ENCODE measurements at regions not wholly inside any gene's neighbourhood (a gene's known extent, or its start where the extent isn't known, plus 50 kb on each side); places are given as distances from the start of the nearest gene placed in this dataset.

DNA sequence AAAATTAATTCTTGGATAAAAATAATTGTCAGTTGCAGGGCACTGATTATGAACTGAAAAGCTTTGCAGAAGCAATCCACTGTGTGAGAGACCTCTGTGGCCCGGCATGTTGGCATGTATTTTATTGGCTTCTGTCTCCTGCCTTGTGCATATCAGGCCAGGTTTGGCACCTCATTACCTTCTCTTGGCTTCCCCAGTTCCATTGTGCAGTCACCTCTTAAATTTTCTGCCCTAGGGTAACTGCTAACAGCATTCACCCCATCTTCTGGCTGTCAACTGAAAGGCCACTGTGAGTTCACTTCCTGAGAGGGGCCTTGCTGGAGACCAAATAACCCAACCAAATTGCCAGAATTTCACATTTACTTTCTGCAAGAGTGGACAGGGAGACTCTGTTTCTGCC, 92.7 kb upstream of the RARB start:
- Histone ChIP-seq H3K4me1 (ENCODE audit: insufficient read depth, low read length) (no peaks in the 10 kb centered on the region), H3K9me3 (ENCODE audit: insufficient read depth, low read depth, low read length) (no peaks in the 10 kb centered on the region), H3K27me3 (ENCODE audit: insufficient read depth, low read length) (no peaks in the 10 kb centered on the region), H3K9ac (ENCODE audit: low read depth, low read length) (no peak overlapping the region), H3K27ac (ENCODE audit: low read length) (no peak overlapping the region), H3K36me3 (ENCODE audit: insufficient read depth, low read depth, low read length) (no peaks in the 10 kb centered on the region), H3K4me3 (ENCODE audit: low read length) (no peak overlapping the region)

DNA sequence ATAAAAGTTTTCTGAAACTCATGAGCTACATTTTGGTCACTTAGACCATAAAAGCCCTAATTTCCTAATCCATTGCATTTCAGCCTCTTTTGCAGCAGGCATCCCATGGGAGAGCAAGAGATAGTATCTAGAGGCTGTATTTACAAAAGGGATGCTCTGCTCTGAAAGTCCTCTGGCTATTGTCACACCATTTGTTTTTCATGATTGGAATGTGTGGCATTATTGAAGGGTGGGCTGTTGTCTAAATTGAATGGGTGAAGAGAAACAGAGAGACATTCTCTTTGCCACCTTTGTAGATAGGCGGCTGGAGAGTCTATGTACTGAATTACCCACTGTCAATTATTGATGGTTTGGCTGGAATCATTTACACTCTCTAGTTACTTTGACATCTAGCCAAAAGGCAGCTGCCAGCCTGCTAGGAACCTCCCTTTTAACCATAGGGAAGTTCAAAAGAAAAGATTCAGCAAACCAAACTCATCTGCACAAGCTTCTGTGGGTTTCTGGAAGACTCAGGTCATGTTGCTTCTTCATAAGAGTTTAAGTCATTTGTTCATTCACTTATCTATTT, 89.8 kb upstream of the RARB start:
- no peaks in the 10 kb centered on the region for H3K4me1 ChIP-seq (ENCODE audit: insufficient read depth, low read length)
- H3K36me3 ChIP-seq (ENCODE audit: insufficient read depth, low read depth, low read length) = no peaks in the 10 kb centered on the region
- no peak overlapping the region for H3K4me3 ChIP-seq (ENCODE audit: low read length)
- H3K9ac ChIP-seq (ENCODE audit: low read depth, low read length) = no peak overlapping the region
- H3K9me3 ChIP-seq (ENCODE audit: insufficient read depth, low read depth, low read length) = no peaks in the 10 kb centered on the region
- no peaks in the 10 kb centered on the region for H3K27me3 ChIP-seq (ENCODE audit: insufficient read depth, low read length)
- H3K27ac ChIP-seq (ENCODE audit: low read length) = no peak overlapping the region

DNA sequence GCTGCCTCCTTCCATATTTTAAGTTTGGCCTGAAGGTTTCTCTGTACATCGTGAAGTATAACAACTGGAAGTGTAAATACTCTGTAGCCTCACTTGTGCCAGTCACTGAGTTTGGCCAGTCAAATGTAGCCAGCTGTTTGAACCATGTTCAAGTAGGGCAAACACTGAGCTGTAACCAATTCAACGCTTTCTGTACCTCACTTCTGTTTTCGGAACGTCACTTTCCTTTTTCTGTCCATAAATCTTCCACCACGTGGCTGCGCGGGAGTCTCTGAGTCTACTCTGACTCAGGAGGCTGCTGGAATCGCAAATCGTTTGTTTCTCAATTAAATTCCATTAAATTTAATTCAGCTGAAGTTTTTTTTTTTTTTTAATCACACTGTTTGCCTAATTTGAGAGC, 88.8 kb upstream of the RARB start:
- H3K27ac ChIP-seq (ENCODE audit: low read length) = no peak overlapping the region

GRCh38 chr3:25344670-25345069, 83.4 kb upstream of the RARB start:
- Histone ChIP-seq H3K27me3 (ENCODE audit: insufficient read depth, low read length) (no peaks in the 10 kb centered on the region), H3K4me1 (ENCODE audit: insufficient read depth, low read length) (no peaks in the 10 kb centered on the region), H3K36me3 (ENCODE audit: insufficient read depth, low read depth, low read length) (no peaks in the 10 kb centered on the region), H3K9ac (ENCODE audit: low read depth, low read length) (no peak overlapping the region), H3K9me3 (ENCODE audit: insufficient read depth, low read depth, low read length) (no peaks in the 10 kb centered on the region), H3K4me3 (ENCODE audit: low read length) (no peak overlapping the region), H3K27ac (ENCODE audit: low read length) (no peak overlapping the region)

More for the DNA sequence above, 88.8 kb upstream of the RARB start:
- Histone ChIP-seq H3K9ac (ENCODE audit: low read depth, low read length) (no peak overlapping the region), H3K27me3 (ENCODE audit: insufficient read depth, low read length) (no peaks in the 10 kb centered on the region), H3K4me1 (ENCODE audit: insufficient read depth, low read length) (no peaks in the 10 kb centered on the region), H3K36me3 (ENCODE audit: insufficient read depth, low read depth, low read length) (no peaks in the 10 kb centered on the region), H3K4me3 (ENCODE audit: low read length) (no peak overlapping the region), H3K9me3 (ENCODE audit: insufficient read depth, low read depth, low read length) (no peaks in the 10 kb centered on the region)

GRCh38 chr3:25349095-25349494, 79.0 kb upstream of the RARB start:
- no peak overlapping the region for H3K27ac ChIP-seq (ENCODE audit: low read length)
- no peaks in the 10 kb centered on the region for H3K9me3 ChIP-seq (ENCODE audit: insufficient read depth, low read depth, low read length)
- H3K27me3 ChIP-seq (ENCODE audit: insufficient read depth, low read length) = no peaks in the 10 kb centered on the region
- no peaks in the 10 kb centered on the region for H3K4me1 ChIP-seq (ENCODE audit: insufficient read depth, low read length)
- no peaks in the 10 kb centered on the region for H3K36me3 ChIP-seq (ENCODE audit: insufficient read depth, low read depth, low read length)
- H3K4me3 ChIP-seq (ENCODE audit: low read length) = no peak overlapping the region
- no peak overlapping the region for H3K9ac ChIP-seq (ENCODE audit: low read depth, low read length)

DNA sequence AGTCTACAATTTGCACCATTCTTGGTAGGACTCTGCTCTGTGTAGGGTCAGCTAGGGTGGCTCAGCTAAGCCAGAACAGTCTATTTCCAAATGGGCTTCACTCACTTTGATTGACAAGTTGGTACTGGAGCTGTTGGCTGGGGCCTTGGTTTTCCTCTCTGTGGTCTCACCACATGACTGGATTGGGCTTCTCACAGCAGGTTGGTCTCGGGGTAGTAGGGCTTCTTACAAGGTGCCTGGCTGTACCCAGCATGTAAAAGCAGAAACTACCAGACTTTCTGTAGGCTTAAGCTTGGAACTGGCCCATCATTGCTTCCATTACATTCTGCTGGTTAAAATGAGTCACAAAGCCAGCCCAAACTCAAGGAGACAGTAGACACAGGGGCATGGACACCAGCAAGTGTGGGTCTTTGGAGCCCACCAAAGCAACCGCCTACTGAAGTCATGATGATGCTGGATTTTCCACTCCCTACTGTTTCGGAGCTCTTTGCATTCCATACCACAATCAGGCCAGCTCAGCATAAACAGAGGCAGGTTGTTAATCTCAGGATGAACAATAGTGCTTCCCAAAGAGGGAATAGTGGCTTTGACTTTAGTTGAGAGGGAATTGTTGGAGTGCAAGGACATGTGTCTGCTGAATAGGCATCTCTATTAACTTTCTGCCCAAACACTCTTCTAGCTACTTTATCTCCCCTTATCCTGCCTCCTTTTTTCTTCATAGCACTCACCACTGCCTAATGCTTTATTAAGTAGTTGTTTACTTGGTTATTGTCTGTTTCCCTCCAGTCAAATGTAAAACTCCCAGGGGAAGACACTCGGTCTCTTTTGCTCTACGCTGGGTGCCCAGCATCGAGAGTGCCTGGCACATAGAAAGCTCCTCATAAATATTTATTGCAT, 78.0 kb upstream of the RARB start:
- no peak overlapping the region for H3K4me3 ChIP-seq (ENCODE audit: low read length)
- no peaks in the 10 kb centered on the region for H3K4me1 ChIP-seq (ENCODE audit: insufficient read depth, low read length)
- H3K27me3 ChIP-seq (ENCODE audit: insufficient read depth, low read length) = no peaks in the 10 kb centered on the region
- no peak overlapping the region for H3K27ac ChIP-seq (ENCODE audit: low read length)
- no peaks in the 10 kb centered on the region for H3K36me3 ChIP-seq (ENCODE audit: insufficient read depth, low read depth, low read length)
- no peak overlapping the region for H3K9ac ChIP-seq (ENCODE audit: low read depth, low read length)
- no peaks in the 10 kb centered on the region for H3K9me3 ChIP-seq (ENCODE audit: insufficient read depth, low read depth, low read length)

- H3K9ac ChIP-seq (ENCODE audit: low read depth, low read length) = no peak overlapping the region
- H3K4me3 ChIP-seq (ENCODE audit: low read length) = no peak overlapping the region
- H3K4me1 ChIP-seq (ENCODE audit: insufficient read depth, low read length) = no peaks in the 10 kb centered on the region
- H3K27me3 ChIP-seq (ENCODE audit: insufficient read depth, low read length) = no peaks in the 10 kb centered on the region
- H3K9me3 ChIP-seq (ENCODE audit: insufficient read depth, low read depth, low read length) = no peaks in the 10 kb centered on the region
- H3K36me3 ChIP-seq (ENCODE audit: insufficient read depth, low read depth, low read length) = no peaks in the 10 kb centered on the region
- H3K27ac ChIP-seq (ENCODE audit: low read length) = no peak overlapping the region
Measured at GRCh38 chr3:25350725-25351114, 77.3 kb upstream of the RARB start.

DNA sequence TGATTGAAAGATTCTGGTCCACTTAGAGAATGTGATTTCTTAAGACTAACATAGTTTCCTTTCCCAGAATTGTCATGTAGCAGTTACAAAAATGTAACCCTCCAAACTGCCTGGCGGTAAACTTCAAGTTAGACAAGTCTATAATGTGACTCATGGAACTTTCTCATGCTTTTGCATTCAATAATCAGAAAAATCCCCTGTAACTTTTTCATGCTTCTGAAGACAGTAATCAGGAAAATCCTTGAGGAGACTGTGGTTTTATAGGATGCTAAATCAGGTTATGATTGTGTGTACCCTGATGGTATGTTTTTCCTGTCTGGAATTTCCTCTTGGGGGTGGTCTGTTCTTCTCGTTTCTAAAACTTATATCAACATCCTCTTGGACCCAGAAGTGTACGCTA, 74.0 kb upstream of the RARB start:
- Histone ChIP-seq H3K27ac (ENCODE audit: low read length) (no peak overlapping the region), H3K9ac (ENCODE audit: low read depth, low read length) (no peak overlapping the region), H3K9me3 (ENCODE audit: insufficient read depth, low read depth, low read length) (no peaks in the 10 kb centered on the region), H3K4me1 (ENCODE audit: insufficient read depth, low read length) (no peaks in the 10 kb centered on the region), H3K36me3 (ENCODE audit: insufficient read depth, low read depth, low read length) (no peaks in the 10 kb centered on the region), H3K4me3 (ENCODE audit: low read length) (no peak overlapping the region), H3K27me3 (ENCODE audit: insufficient read depth, low read length) (no peaks in the 10 kb centered on the region)

GRCh38 chr3:25355034-25355885, 72.8 kb upstream of the RARB start:
- Histone ChIP-seq H3K9me3 (ENCODE audit: insufficient read depth, low read depth, low read length) (no peaks in the 10 kb centered on the region), H3K4me1 (ENCODE audit: insufficient read depth, low read length) (no peaks in the 10 kb centered on the region), H3K4me3 (ENCODE audit: low read length) (no peak overlapping the region), H3K27ac (ENCODE audit: low read length) (no peak overlapping the region), H3K27me3 (ENCODE audit: insufficient read depth, low read length) (no peaks in the 10 kb centered on the region), H3K36me3 (ENCODE audit: insufficient read depth, low read depth, low read length) (no peaks in the 10 kb centered on the region), H3K9ac (ENCODE audit: low read depth, low read length) (no peak overlapping the region)

DNA sequence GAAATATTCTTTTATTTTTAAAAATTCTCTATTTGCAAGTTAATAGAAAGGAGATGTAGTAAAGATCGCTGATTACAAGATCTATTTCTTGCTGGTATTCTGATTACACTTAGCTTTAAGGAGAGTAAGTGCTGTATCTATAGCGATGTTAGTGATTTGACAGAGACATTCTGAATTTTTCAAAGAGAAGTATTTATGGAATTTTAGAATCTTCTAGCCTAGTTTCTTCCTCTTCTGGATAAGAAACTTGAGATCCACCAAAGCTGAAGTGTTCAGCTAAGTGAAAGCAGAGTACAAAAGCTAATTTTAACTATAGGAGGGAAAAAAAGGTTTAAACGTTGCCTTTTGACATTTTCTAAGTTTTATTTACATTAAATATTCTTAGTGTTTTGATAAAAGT, 72.1 kb upstream of the RARB start:
- H3K27ac ChIP-seq (ENCODE audit: low read length) = no peak overlapping the region
- H3K9me3 ChIP-seq (ENCODE audit: insufficient read depth, low read depth, low read length) = no peaks in the 10 kb centered on the region
- no peak overlapping the region for H3K4me3 ChIP-seq (ENCODE audit: low read length)
- no peaks in the 10 kb centered on the region for H3K27me3 ChIP-seq (ENCODE audit: insufficient read depth, low read length)
- H3K9ac ChIP-seq (ENCODE audit: low read depth, low read length) = no peak overlapping the region
- no peaks in the 10 kb centered on the region for H3K36me3 ChIP-seq (ENCODE audit: insufficient read depth, low read depth, low read length)
- no peaks in the 10 kb centered on the region for H3K4me1 ChIP-seq (ENCODE audit: insufficient read depth, low read length)

GRCh38 chr3:25362118-25362517, 65.9 kb upstream of the RARB start:
- Histone ChIP-seq H3K4me1 (ENCODE audit: insufficient read depth, low read length) (no peaks in the 10 kb centered on the region), H3K9me3 (ENCODE audit: insufficient read depth, low read depth, low read length) (no peaks in the 10 kb centered on the region), H3K36me3 (ENCODE audit: insufficient read depth, low read depth, low read length) (no peaks in the 10 kb centered on the region), H3K27me3 (ENCODE audit: insufficient read depth, low read length) (no peaks in the 10 kb centered on the region), H3K4me3 (ENCODE audit: low read length) (no peak overlapping the region), H3K9ac (ENCODE audit: low read depth, low read length) (no peak overlapping the region), H3K27ac (ENCODE audit: low read length) (no peak overlapping the region)
